C4-2B (cell line): ENCODE measurements at regions not wholly inside any gene's neighbourhood (a gene's known extent, or its start where the extent isn't known, plus 50 kb on each side); places are given as distances from the start of the nearest gene placed in this dataset.

ENCODE experiments used
- ZFX ChIP-seq: fragments of 450-650 bp; IDR thresholded peaks from 2 replicates; pipeline ENCODE4 v1.6.1; 2017
- TF ChIP-seq, protein P1 (sequence below): fragments of 450-650 bp; conservative IDR thresholded peaks from 2 replicates; pipeline ENCODE4 v1.5.1; 2017; ENCODE audit warnings: mild to moderate bottlenecking

DNA sequence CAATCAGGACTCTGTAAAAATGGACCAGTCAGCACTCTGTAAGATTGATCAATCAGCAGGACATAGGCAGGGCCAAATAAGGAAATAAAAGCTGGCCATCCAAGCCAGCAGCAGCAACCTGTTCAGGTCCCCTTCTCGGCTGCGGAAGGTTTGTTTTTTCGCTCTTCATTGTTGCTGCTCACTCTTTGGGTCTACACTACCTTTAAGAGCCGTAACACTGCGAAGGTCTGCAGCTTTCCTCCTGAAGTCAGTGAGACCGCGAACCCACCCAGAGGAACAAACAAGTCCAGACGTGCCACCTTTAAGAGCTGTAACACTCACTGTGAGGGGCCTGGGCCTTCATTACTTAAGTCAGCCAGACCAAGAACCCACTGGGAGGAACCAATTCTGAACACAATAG lies 223.2 kb upstream of the EXOC2 start:
- TF ChIP-seq, protein P1, sequence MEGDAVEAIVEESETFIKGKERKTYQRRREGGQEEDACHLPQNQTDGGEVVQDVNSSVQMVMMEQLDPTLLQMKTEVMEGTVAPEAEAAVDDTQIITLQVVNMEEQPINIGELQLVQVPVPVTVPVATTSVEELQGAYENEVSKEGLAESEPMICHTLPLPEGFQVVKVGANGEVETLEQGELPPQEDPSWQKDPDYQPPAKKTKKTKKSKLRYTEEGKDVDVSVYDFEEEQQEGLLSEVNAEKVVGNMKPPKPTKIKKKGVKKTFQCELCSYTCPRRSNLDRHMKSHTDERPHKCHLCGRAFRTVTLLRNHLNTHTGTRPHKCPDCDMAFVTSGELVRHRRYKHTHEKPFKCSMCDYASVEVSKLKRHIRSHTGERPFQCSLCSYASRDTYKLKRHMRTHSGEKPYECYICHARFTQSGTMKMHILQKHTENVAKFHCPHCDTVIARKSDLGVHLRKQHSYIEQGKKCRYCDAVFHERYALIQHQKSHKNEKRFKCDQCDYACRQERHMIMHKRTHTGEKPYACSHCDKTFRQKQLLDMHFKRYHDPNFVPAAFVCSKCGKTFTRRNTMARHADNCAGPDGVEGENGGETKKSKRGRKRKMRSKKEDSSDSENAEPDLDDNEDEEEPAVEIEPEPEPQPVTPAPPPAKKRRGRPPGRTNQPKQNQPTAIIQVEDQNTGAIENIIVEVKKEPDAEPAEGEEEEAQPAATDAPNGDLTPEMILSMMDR = no peak
- TF ChIP-seq ZFX = no peak
